Panc1 (cell line): ENCODE measurements at regions not wholly inside any gene's neighbourhood (a gene's known extent, or its start where the extent isn't known, plus 50 kb on each side); places are given as distances from the start of the nearest gene placed in this dataset.

Experiments used
- ATAC-seq: fragments of 200-7000 bp; cut with Tn5 transposase; 2 replicates; pipeline ENCODE4 v1.9.1; 2020; ENCODE audit warnings: mild to moderate bottlenecking, moderate library complexity
- BruUV-seq: library from RNA; stranded (reverse); fragments of 400-500 nt; replicated peaks from 2 replicates; lab custom pipeline; 2021; lab: Mats Ljungman, UMichigan
- CTCF ChIA-PET: fragments of 300-600 bp; sonication (Branson Sonifier 250); formaldehyde crosslinking; loops from one replicate; lab custom pipeline; 2022; ENCODE audit warnings: antibody characterized with exemption; lab: Charles Lee
- POLR2A ChIA-PET: fragments of 300-600 bp; sonication (Branson Sonifier 250); formaldehyde crosslinking; loops from one replicate; lab custom pipeline; 2022; ENCODE audit warnings: antibody characterized with exemption; lab: Charles Lee
- DNase-seq: peaks from one replicate; pipeline ENCODE4 v3.0.0-alpha.2; 2010; ENCODE audit warnings: low read depth, low spot score
- H3K27ac ChIP-seq: 2 replicates; pipeline ENCODE4 v1.5.1; 2011; ENCODE audit warnings: mild to moderate bottlenecking, low read length, inconsistent platforms
- H3K27me3 ChIP-seq: fragments of 200-500 bp; sonication (Bioruptor generic); 2 replicates; pipeline ENCODE4 v1.6.0; 2014; ENCODE audit warnings: low read length, inconsistent platforms; ENCODE audit not compliant: control insufficient read depth, insufficient read depth
- H3K36me3 ChIP-seq: fragments of 200-500 bp; sonication (Bioruptor generic); 2 replicates; pipeline ENCODE4 v1.5.1; 2014; ENCODE audit warnings: inconsistent platforms, mild to moderate bottlenecking, low read length, moderate library complexity; ENCODE audit not compliant: control insufficient read depth, insufficient read depth
- H3K4me1 ChIP-seq: 2 replicates; pipeline ENCODE4 v1.5.1; 2011; ENCODE audit warnings: inconsistent platforms, mild to moderate bottlenecking, low read length, moderate library complexity; ENCODE audit not compliant: control insufficient read depth, insufficient read depth
- H3K4me3 ChIP-seq, 2 experiments: 2 replicates each; pipeline ENCODE4 v1.5.1; 2011 to 2012; ENCODE audit warnings: low read depth in 2 of 2, low read length in 2 of 2, mild to moderate bottlenecking in 2 of 2, inconsistent platforms in 1 of 2, moderate library complexity in 1 of 2
- H3K9me3 ChIP-seq: fragments of 200-500 bp; sonication (Bioruptor generic); 2 replicates; pipeline ENCODE4 v1.5.1; 2014; ENCODE audit warnings: low read depth, mild to moderate bottlenecking, inconsistent platforms, low read length, moderate library complexity; ENCODE audit not compliant: control insufficient read depth, insufficient read depth
- CTCF ChIP-seq: fragments of 450-650 bp; IDR thresholded peaks from 2 replicates; pipeline ENCODE4 v1.5.1; 2017; ENCODE audit warnings: mild to moderate bottlenecking
- POLR2AphosphoS5 ChIP-seq: IDR thresholded peaks from 2 replicates; pipeline ENCODE4 v1.6.1; 2012; ENCODE audit warnings: mild to moderate bottlenecking, low read depth, low read length, moderate library complexity
- REST ChIP-seq, 2 experiments: IDR thresholded peaks; 2 replicates each; pipeline ENCODE4 v1.6.1; 2011 to 2012; ENCODE audit warnings: low read depth in 2 of 2, control low read depth in 1 of 2, low read length in 1 of 2, mild to moderate bottlenecking in 1 of 2, moderate library complexity in 1 of 2; ENCODE audit not compliant: insufficient read depth in 1 of 2
- SIN3A ChIP-seq: IDR thresholded peaks from 2 replicates; pipeline ENCODE4 v1.6.1; 2012; ENCODE audit warnings: low read depth, mild to moderate bottlenecking, low read length, moderate library complexity, borderline replicate concordance; ENCODE audit not compliant: insufficient read depth
- TCF7L2 ChIP-seq: IDR thresholded peaks from 2 replicates; pipeline ENCODE4 v1.6.1; 2011; ENCODE audit warnings: mild to moderate bottlenecking, low read depth, low read length, inconsistent platforms
- in situ Hi-C: cut with HindIII; loops from 2 replicates; pipeline ENCODE4 v1.10.0; 2016; ENCODE audit warnings: low sequenced_read_pairs, low pct_unique_long_range_greater_than_20kb
- intact Hi-C: fragments of 100-400 bp; cut with micrococcal nuclease; formaldehyde crosslinking; loops from one replicate; pipeline ENCODE4 v1.10.0; 2022; ENCODE audit not compliant: unreplicated experiment

- H3K9me3 ChIP-seq, result no peaks in the 10 kb centered on the region; the same call in 1 of the 2 replicates
- H3K4me3 ChIP-seq, result no peak overlapping the region
- ChIA-PET POLR2A (no interaction called here), CTCF (no interaction called here)
- H3K4me1 ChIP-seq, result no peaks in the 10 kb centered on the region
- no peaks in the 10 kb centered on the region for H3K36me3 ChIP-seq
- intact Hi-C loops, result no loop called here
- no peak overlapping the region for H3K27ac ChIP-seq
- ATAC-seq (no peak), DNase-seq (no peak)
- in situ Hi-C loops, result no loop called here
- no peaks in the 10 kb centered on the region for H3K27me3 ChIP-seq
- TF ChIP-seq TCF7L2 (no peak), POLR2AphosphoS5 (no peak), REST (IDR thresholded peaks at IDR 0.05; ENCODE audit: insufficient read depth in 1 of 2, low read depth in 2 of 2, low read length in 1 of 2) (no peak), SIN3A (no peak), CTCF (no peak)
- BruUV-seq, result no TSS peak
These were observed 1247.9 kb downstream of the NXPH1 start for GRCh38 chr7:9681284-9681683.

GRCh38 chr7:9691286-9691685, 1257.9 kb downstream of the NXPH1 start:
- no peak overlapping the region for H3K4me3 ChIP-seq
- DNase-seq (no peak), ATAC-seq (no peak)
- no peaks in the 10 kb centered on the region for H3K4me1 ChIP-seq
- TF ChIP-seq REST (IDR thresholded peaks at IDR 0.05; ENCODE audit: insufficient read depth in 1 of 2, low read depth in 2 of 2, low read length in 1 of 2) (no peak), SIN3A (no peak), CTCF (no peak), POLR2AphosphoS5 (no peak), TCF7L2 (no peak)
- in situ Hi-C loops, result no loop called here
- ChIA-PET CTCF (no interaction called here), POLR2A (no interaction called here)
- no peaks in the 10 kb centered on the region for H3K27me3 ChIP-seq
- H3K9me3 ChIP-seq, result no peaks in the 10 kb centered on the region
- intact Hi-C loops, result no loop called here
- no TSS peak for BruUV-seq
- H3K36me3 ChIP-seq, result no peaks in the 10 kb centered on the region
- H3K27ac ChIP-seq, result no peak overlapping the region
